ENCODE measurements at regions not wholly inside any gene's neighbourhood (a gene's known extent, or its start where the extent isn't known, plus 50 kb on each side); places are given as distances from the start of the nearest gene placed in this dataset.
"Not testable (repeated sequence)": the region's sequence is repeated elsewhere in the genome, so short reads cannot be mapped to it uniquely, and the experiment has no call there.

DNA sequence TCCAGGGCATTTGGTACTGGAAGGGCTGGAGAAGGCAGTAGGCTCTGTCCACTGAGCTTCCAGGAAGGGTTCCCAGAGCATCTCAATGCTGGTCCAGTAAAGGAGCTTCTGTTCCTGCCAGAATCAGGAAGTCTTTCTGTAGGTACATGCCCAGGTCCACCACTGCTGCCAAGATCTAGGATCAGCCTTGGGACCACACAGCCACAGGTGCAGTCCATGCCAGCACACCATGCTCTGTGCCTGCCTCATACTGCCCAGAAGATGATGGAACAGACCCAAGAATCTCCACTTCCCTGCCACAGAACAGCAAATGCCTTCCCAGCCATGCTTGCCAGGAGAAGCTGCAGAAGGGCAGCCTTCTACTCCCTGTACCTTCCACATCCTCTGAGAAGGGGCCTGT is 89.3 kb downstream of the CDRT15L2 start:
- intact Hi-C loops (cut with DNase I; ENCODE audit: low total_unique reads) = not testable (repeated sequence)

DNA sequence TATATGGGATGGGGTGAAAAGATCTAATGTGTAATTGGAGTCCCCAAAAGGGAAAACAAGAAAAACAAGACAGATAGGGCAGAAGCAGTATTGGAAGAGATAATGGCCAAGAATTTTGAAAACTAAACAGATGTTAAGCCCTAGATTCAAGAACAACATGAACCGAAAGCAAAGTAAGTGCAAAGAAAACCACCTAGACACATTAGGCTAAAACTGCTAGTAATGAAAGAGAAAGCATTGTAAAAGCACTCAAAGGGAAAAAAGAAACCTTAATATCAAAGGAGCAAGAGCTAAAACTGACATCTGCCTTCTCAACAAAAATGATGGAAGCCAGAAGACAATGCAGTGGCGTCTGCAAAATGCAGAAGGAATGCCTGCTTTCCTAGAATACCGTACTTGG is 91.0 kb downstream of the CDRT15L2 start:
- intact Hi-C loops (cut with DNase I; ENCODE audit: low total_unique reads); H3K27ac ChIP-seq; H3K27me3 ChIP-seq; H3K4me1 ChIP-seq; H3K4me3 ChIP-seq; H3K9me3 ChIP-seq; DNase-seq (ENCODE audit: low spot score in 2 of 2); H3K36me3 ChIP-seq: not testable (repeated sequence)

More for the DNA sequence above, 89.3 kb downstream of the CDRT15L2 start:
- DNase-seq (ENCODE audit: low spot score in 2 of 2); H3K27me3 ChIP-seq; H3K36me3 ChIP-seq; H3K27ac ChIP-seq; H3K4me1 ChIP-seq; H3K4me3 ChIP-seq; H3K9me3 ChIP-seq: not testable (repeated sequence)

DNA sequence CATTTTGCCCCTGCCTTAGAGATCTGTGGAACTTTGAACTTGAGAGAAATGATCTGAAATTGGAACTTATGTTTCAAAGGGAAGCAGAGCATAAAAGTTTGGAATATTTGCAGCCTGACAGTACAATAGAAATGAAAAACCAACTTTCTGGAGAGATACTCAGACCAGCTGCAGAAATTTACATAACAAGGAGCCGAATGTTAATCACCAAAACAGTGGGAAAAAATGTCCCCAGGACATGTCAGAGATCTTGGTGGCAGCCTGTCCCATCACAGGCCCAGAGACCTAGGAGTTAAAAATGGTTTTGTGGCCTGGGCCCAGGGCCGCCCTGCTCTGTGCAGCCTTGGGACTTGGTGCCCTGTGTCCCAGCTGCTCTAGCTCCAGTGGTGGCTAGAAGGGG is 94.8 kb downstream of the CDRT15L2 start:
- H3K27ac ChIP-seq; H3K27me3 ChIP-seq; H3K9me3 ChIP-seq; H3K36me3 ChIP-seq; H3K4me1 ChIP-seq; H3K4me3 ChIP-seq; intact Hi-C loops (cut with DNase I; ENCODE audit: low total_unique reads); DNase-seq (ENCODE audit: low spot score in 2 of 2): not testable (repeated sequence)

DNA sequence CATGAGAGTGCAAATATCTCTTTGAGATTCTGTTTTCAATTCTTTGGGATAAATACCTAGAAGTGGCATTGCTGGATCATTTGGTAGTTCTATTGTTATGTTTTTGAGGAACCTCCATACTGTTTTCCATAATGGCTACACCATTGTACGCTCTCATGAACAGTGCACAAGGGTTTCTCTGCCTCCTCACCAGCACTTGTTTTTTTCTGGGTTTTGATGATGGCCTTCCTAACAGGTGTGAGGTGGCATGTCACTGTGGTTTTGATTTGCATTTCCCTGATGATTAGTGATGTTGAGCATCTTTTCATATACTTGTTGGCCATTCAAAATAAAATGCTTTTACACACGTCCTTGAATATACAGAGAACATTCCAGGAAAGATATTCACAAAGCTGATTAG is 96.2 kb downstream of the CDRT15L2 start:
- H3K4me1 ChIP-seq; H3K36me3 ChIP-seq; H3K27ac ChIP-seq; H3K4me3 ChIP-seq; H3K9me3 ChIP-seq; DNase-seq (ENCODE audit: low spot score in 2 of 2); H3K27me3 ChIP-seq; intact Hi-C loops (cut with DNase I; ENCODE audit: low total_unique reads): not testable (repeated sequence)

DNA sequence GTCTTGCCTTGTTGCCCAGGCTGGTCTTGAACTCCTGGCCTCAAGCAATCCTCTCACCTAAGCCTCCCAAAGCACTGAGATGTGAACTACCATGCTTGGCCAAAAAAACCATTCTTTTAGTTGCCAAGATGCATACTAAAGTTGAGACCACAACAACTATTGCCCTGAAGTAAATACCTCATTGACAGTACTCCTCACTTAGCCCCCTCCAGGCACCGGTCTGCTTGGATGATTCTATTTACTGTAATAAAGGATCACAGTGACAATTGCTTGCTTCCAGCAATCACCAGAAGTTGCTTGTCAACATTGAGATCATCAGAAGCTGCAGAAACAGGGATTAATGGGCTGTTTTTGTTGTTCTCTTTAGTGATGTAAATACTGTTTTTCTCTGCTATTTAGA is 97.1 kb downstream of the CDRT15L2 start:
- H3K9me3 ChIP-seq; DNase-seq (ENCODE audit: low spot score in 2 of 2); intact Hi-C loops (cut with DNase I; ENCODE audit: low total_unique reads); H3K27me3 ChIP-seq; H3K4me1 ChIP-seq; H3K36me3 ChIP-seq; H3K4me3 ChIP-seq; H3K27ac ChIP-seq: not testable (repeated sequence)

DNA sequence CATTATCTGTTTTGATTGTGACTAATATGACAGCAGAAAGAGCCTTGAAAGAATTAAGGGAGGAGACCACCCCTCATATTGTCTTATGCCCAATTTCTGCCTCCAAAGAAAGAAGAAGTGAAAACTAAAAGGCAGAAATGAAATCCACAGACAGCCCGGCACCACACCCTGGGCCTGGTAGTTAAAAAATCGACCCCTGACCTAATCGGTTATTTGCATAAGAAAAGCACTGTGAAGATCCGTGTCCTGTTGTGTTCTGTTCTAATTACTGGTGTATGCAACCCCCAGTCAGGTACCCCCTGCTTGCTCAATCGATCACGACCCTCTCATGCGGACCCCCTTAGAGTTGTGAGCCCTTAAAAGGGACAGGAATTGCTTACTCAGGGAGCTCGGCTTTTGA is 97.9 kb downstream of the CDRT15L2 start:
- H3K4me3 ChIP-seq; DNase-seq (ENCODE audit: low spot score in 2 of 2); H3K36me3 ChIP-seq; H3K9me3 ChIP-seq; H3K4me1 ChIP-seq; H3K27ac ChIP-seq; H3K27me3 ChIP-seq; intact Hi-C loops (cut with DNase I; ENCODE audit: low total_unique reads): not testable (repeated sequence)

DNA sequence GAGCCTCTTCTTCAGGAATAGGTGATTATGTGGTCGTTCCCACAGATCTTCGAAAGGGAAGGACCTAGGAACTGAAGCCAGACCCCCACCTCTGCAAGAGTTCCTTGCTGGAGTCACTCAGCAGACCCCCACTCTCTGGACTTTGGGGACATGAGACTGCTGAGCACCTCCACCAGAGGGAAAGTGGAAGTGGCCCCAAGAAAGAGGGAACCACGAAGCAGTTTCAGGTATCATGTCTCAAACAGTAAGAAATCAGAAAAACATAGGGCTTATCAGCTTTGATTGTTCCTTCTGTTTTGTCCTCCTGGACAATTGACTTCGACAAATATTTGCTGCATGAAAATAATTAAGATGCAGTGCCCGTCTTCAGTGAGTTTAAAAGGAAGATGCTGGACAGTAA is 98.9 kb downstream of the CDRT15L2 start:
- H3K27me3 ChIP-seq; H3K4me1 ChIP-seq; H3K36me3 ChIP-seq; DNase-seq (ENCODE audit: low spot score in 2 of 2); intact Hi-C loops (cut with DNase I; ENCODE audit: low total_unique reads); H3K9me3 ChIP-seq; H3K4me3 ChIP-seq; H3K27ac ChIP-seq: not testable (repeated sequence)

DNA sequence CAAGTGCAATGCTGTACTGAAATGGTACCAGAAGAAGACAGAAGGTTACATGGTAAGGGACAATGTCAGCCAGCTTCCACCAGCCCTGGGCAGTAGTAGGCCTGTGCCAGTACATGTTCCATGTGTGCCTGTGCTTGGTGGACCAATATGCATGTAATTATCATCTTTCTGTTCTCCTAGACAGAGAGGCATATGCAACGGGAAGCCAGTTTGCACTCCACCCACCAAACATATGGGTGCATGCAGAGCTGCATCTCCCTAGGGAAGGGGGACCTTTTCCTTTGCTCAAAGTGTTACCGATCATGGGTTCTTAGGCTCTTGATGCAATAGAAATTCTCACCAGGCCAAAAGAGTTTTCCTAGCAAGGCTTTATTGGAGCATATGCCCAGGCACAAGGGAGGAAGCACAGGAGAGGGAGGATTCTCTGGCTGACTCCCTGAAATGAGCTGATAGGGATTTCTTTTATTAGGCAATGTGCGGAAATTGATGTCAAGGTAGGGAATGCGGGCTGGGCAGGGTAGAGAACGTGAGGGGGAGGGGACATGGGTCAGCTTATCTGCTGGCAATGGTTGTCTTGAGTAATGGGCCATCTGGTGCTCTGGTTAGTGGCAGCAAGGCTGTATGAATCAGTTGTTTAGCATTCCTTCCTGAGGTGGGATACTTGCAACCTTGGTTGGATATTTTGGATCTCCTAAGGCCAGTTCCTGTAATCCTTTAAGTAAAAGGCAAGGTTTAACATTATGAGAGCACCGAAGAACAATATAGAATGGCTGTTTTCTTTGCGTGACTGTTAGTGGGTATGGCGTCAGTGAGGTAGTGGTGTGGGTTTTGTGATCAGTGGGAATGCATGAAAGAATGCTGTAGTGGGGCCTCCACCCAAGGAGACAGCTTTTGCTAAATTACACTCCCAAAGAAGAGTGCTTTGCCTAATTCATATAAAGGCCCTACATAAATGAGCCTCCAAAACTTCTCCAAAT is 102.5 kb downstream of the CDRT15L2 start:
- H3K9me3 ChIP-seq; DNase-seq (ENCODE audit: low spot score in 2 of 2); H3K4me3 ChIP-seq; H3K36me3 ChIP-seq; intact Hi-C loops (cut with DNase I; ENCODE audit: low total_unique reads); H3K4me1 ChIP-seq; H3K27me3 ChIP-seq; H3K27ac ChIP-seq: not testable (repeated sequence)

DNA sequence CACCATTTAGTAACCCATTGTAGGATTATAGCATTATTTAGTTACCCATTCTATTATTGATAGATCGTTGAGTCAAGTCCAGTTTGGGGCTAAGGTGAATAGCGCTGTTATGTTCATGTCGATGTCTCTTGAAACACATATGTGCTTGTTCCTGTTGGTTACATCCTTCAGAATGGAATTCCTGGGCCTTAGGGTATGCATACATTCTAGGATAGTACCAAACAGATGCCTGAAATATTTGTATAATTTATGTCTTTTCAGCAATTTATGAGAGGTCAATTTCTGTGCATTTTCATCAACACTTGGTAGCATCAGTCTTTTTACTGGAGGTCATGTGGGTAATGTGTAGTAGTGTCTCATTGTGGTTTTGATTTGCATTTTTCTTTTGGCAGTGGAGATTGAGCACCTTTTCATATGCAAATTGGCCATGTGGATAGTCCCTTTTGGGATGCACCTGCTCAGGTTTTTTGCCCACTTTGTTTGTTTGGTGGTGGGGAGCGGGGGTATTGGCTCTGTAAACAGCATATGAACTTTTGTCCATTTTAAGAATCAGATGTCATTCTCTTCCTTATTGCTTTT is 104.2 kb downstream of the CDRT15L2 start:
- intact Hi-C loops (cut with DNase I; ENCODE audit: low total_unique reads); DNase-seq (ENCODE audit: low spot score in 2 of 2); H3K27ac ChIP-seq; H3K4me3 ChIP-seq; H3K27me3 ChIP-seq; H3K9me3 ChIP-seq; H3K4me1 ChIP-seq; H3K36me3 ChIP-seq: not testable (repeated sequence)

DNA sequence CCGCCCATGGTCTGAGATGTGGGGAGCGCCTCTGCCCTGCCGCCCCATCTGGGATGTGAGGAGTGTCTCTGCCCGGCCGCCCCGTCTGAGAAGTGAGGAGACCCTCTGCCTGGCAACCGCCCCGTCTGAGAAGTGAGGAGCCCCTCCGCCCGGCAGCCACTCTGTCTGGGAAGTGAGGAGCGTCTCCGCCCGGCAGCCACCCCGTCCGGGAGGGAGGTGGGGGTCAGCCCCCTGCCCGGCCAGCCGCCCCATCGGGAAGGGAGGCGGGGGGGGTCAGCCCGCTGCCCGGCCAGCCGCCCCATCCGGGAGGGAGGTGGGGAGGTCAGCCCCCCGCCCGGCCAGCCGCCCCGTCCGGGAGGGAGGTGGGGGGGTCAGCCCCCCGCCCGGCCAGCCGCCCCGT is 105.5 kb downstream of the CDRT15L2 start:
- not testable (repeated sequence) for DNase-seq (ENCODE audit: low spot score in 2 of 2)

DNA sequence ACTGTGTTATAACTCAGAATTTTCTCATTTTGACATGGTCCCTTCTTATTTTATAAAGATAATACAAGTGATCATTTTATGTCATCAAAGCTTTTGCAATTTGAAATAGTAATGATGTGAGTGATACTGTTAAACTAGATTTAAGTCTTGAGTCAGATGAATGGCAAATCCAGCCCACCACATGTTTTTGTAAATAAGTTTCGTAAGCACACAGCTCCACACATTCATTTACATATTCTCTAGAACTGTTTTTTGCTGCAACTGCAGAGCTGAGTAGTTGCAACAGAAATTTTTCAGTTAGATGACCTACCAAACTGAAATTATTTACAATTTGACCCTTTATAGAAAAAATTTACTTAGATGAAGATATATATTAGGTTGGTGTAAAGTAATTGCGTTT is 108.1 kb downstream of the CDRT15L2 start:
- H3K4me3 ChIP-seq; H3K9me3 ChIP-seq; H3K36me3 ChIP-seq; intact Hi-C loops (cut with DNase I; ENCODE audit: low total_unique reads); H3K27me3 ChIP-seq; DNase-seq (ENCODE audit: low spot score in 2 of 2); H3K4me1 ChIP-seq; H3K27ac ChIP-seq: not testable (repeated sequence)

More for the DNA sequence above, 105.5 kb downstream of the CDRT15L2 start:
- H3K4me1 ChIP-seq; H3K27me3 ChIP-seq; H3K9me3 ChIP-seq; H3K27ac ChIP-seq; intact Hi-C loops (cut with DNase I; ENCODE audit: low total_unique reads); H3K4me3 ChIP-seq; H3K36me3 ChIP-seq: not testable (repeated sequence)

DNA sequence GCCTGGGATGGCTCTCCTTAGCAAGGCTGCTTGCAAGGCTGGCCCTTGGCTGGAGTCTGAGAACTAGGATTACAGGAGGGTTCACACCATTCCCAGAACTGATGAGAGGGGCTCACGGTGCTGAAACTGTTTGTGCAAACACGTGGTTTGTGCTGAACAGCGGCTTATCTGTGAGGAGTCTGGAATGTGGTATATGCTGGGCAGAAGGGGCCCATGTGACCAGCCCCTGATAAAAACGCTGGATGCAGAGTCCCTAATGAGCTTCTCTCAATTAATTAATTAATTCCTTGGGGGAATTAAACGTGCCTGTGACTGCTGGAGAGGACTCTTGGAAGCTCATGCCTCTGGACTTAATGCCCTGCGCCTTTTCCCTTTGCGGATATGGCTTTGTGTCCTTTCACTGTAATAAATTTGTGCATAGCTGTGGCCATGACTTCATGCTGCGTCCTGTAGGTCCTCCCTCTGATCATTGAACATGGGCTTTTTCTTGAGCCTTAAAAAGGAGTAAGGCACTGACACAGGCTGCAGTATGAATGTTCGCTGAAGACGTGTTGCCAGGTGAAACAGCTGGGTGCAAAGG is 109.7 kb downstream of the CDRT15L2 start:
- H3K4me3 ChIP-seq; H3K9me3 ChIP-seq; DNase-seq (ENCODE audit: low spot score in 2 of 2); H3K27me3 ChIP-seq; H3K27ac ChIP-seq; H3K4me1 ChIP-seq; intact Hi-C loops (cut with DNase I; ENCODE audit: low total_unique reads); H3K36me3 ChIP-seq: not testable (repeated sequence)

DNA sequence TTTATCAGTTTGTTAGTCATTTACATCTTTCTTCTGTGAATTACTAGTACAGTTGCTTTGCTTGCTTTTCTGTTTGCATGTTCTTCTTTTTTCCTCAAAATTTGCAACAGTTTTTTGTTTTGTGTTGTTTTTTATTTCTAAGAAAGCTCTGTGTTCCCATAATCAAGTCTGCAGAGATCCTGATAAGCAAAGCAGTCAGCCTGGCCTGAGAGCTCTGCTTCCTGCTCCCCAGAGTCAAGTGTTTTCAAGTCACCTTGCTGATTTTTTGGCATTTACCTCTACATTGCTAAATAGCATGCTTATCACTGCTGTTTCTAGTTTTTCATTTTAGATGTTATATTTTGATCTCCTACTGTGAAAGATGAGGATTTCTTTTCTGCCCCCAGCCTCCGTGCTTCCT is 113.2 kb downstream of the CDRT15L2 start:
- H3K27ac ChIP-seq; H3K36me3 ChIP-seq; intact Hi-C loops (cut with DNase I; ENCODE audit: low total_unique reads); H3K27me3 ChIP-seq; H3K4me3 ChIP-seq; H3K4me1 ChIP-seq; H3K9me3 ChIP-seq; DNase-seq (ENCODE audit: low spot score in 2 of 2): not testable (repeated sequence)

Measured in breast epithelium (tissue), 4 donors.